Stimulated activated CD8-positive, alpha-beta memory T cell treated with anti-CD3 and anti-CD28 coated beads, Interleukin-7, amount 100 ng/mL, for 24 hours (primary cell): ENCODE measurements at regions not wholly inside any gene's neighbourhood (a gene's known extent, or its start where the extent isn't known, plus 50 kb on each side); places are given as distances from the start of the nearest gene placed in this dataset.
"Not testable (repeated sequence)": the region's sequence is repeated elsewhere in the genome, so short reads cannot be mapped to it uniquely, and the experiment has no call there.

Experiments used
- DNase-seq: peaks from one replicate; pipeline ENCODE4 v3.0.0-alpha.2; 2020; ENCODE audit warnings: low read depth

- DNase-seq = no peak
Observed at GRCh38 chr1:9466780-9467758, 72.2 kb upstream of the SLC25A33 start.

GRCh38 chr1:9469882-9470281 is 69.4 kb upstream of the SLC25A33 start:
- DNase-seq = not testable (repeated sequence)

DNA sequence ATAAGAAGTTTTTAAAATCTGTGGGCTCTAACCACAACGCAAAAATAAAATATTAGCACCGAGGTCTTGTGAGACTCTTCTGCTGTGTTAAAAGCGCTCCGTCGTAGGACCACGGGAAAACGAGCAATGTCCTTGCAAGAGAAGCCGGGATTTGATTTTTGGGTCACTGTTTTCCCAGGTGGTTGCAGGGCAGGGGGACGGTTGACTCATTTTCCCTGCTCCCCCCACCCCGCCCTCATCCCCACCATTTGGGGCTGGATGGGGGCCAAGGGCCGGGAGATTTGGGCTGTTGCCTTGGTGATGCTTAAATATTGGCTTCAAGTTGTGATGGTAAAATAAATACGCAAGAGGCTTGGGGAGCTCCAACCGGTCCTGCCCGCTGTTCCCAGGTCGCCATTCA is 67.6 kb upstream of the SLC25A33 start:
- no peak for DNase-seq

GRCh38 chr1:9472386-9473031 is 66.8 kb upstream of the SLC25A33 start:
- no peak for DNase-seq

- DNase-seq = no peak
Observed at GRCh38 chr1:9473032-9473807, 66.0 kb upstream of the SLC25A33 start.

DNA sequence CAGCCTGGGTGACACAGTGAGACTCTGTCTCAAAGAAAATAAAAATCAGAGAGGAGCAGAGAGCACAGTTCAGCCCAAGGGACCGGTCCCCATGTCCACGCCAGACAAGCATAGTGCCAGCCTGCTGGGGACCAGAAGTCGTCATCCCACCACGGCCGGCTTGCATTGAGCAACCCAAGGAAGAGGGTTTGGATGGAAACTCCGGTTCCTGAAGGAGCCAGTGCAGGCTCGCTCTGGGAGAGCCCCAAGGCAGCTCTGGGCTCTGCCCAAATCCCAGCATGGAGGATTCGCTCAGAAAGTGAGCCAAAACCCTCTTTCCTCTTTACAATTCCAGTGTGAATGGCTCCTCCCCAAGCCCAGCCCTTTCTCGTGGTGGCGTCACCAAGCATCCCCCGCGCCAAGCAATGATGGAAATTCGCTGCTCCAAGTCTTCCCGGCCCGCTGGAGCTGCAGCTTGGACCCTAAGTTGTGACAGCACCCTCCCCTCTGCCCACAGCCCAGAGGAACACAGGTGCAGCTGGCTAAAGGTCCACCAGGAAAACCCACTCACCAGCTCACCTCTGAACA is 64.1 kb upstream of the SLC25A33 start:
- DNase-seq = no peak

DNA sequence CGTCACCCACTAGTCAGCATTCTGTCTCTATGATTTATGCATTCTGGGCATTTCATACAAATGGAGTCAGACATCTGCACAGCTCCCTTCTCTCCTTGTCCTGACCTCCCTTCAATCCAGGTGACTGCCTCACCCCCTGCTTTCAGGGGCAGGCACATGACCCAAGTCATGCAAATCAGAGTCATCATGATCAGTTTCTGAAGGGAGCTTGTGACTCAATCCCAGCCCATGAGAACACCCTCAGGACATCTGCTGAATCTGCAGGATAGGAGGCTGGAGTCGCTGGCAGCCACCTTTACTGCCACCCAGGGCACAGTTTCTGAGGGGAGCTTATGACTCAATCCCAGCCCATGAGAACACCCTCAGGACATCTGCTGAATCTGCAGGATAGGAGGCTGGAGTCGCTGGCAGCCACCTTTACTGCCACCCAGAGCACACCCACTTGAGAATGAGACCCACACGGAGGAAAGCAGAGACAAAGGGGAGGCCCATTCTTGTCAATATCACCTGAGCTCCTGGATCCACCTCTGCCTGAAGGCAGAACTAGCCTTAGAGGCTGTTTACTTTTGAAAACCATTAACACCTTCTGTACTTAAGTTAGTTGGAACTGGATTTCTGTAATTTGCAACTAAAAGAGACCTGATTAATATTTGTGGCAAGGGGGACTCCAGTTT is 62.3 kb upstream of the SLC25A33 start:
- no peak for DNase-seq

DNA sequence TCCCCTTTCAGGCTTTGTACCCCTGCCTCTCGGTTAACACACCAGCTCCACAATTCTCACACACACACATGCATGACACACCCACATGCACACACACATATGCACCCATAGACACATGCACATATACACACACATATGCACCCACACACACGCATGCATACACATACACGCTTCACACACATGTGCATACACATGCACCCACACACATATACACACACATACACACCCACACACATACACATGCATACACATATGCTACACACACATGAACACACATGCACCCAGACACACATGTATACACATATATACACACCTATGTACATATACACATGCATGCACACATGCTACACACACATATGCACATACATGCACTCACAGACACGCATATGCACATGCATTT is 61.7 kb upstream of the SLC25A33 start:
- no peak for DNase-seq

- DNase-seq = no peak
Observed at GRCh38 chr1:9478021-9478420, 61.2 kb upstream of the SLC25A33 start.

DNA sequence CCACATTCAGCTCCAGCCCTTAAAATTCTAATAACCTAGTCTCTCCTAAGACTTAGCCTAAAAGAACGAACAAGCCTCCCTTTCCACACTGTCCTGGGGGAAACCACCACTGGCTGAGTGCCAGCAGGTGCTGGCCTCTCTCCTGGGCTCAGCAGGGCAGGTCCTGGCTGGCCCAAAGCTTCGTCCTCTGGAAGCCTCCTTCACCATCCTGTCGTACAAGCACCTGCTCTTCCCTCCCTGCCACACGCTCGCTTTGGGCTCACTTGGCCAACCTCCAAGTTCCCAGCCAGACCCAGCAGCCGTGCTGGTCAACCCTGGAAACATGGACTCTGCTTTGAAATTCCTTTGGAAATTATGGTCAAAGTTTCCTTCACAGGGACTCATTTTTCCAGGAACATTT is 58.2 kb upstream of the SLC25A33 start:
- no peak for DNase-seq

GRCh38 chr1:9482403-9482802 is 56.9 kb upstream of the SLC25A33 start:
- DNase-seq = no peak

- no peak for DNase-seq
Observed at GRCh38 chr1:9482816-9483572, 56.3 kb upstream of the SLC25A33 start.

- no peak for DNase-seq
Observed at GRCh38 chr1:9486466-9487140, 52.7 kb upstream of the SLC25A33 start.
